K562 (cell line): ENCODE measurements at regions not wholly inside any gene's neighbourhood (a gene's known extent, or its start where the extent isn't known, plus 50 kb on each side); places are given as distances from the start of the nearest gene placed in this dataset.

Experiments used
- ATAC-seq: fragments of 200-7000 bp; cut with Tn5 transposase; 3 replicates; pipeline ENCODE4 v1.9.1; 2020; ENCODE audit warnings: moderate library complexity
- BruUV-seq: library from RNA; stranded (reverse); fragments of 400-500 nt; replicated peaks from 2 replicates; lab custom pipeline; 2021; lab: Mats Ljungman, UMichigan
- CTCF ChIA-PET: fragments of 300-600 bp; formaldehyde crosslinking; extraction: SDS; loops from one replicate; lab custom pipeline; 2021; ENCODE audit warnings: low intra/inter-chr PET ratio; lab: Yijun Ruan, JAX
- POLR2A ChIA-PET: fragments of 300-600, 350-650 bp; sonication (Branson Sonifier 250); formaldehyde crosslinking; extraction: SDS; loops from one replicate; lab custom pipeline; 2021; ENCODE audit warnings: antibody characterized with exemption, inconsistent platforms; lab: Yijun Ruan, JAX
- DNase-seq, 4 experiments: peaks; one replicate each; pipeline versions ENCODE4 v3.0.0 to v3.0.0-alpha.2; 2011 to 2018; ENCODE audit warnings: low spot score in 3 of 4, mixed read lengths in 3 of 4; ENCODE audit errors: extremely low read depth in 1 of 4
- FAIRE-seq: peaks from 2 replicates; lab custom pipeline; 2011; peaks lifted over from hg19 to GRCh38; lab: Jason Lieb, UNC
- H2AFZ ChIP-seq: 2 replicates; pipeline ENCODE4 v1.6.0; 2011; ENCODE audit warnings: low read depth, low read length, control low read depth, inconsistent platforms
- H3K27ac ChIP-seq: fragments of 200-600 bp; 3 replicates; pipeline ENCODE4 v1.8.0; 2011; ENCODE audit warnings: low read depth, mild to moderate bottlenecking, control low read depth, inconsistent platforms, low read length, moderate library complexity, mixed read lengths; ENCODE audit errors: extremely low read depth
- H3K27me3 ChIP-seq, 2 experiments: fragments of 300-600 bp in 1 of 2; 2 replicates in 1 of 2; 3 replicates in 1 of 2; pipeline versions ENCODE4 v1.6.0 to v1.8.0; 2011; ENCODE audit warnings: inconsistent platforms in 2 of 2, low read length in 2 of 2, mild to moderate bottlenecking in 1 of 2, mixed read lengths in 1 of 2, moderate library complexity in 1 of 2; ENCODE audit not compliant: control insufficient read depth in 2 of 2, insufficient read depth in 2 of 2
- H3K36me3 ChIP-seq: fragments of 300-600 bp; 3 replicates; pipeline ENCODE4 v1.8.0; 2011; ENCODE audit warnings: mild to moderate bottlenecking, low read length, inconsistent platforms; ENCODE audit not compliant: control insufficient read depth, insufficient read depth
- H3K4me1 ChIP-seq, 2 experiments: fragments of 200-600 bp in 1 of 2; replicated peaks in 1 of 2; 2 replicates in 1 of 2; 3 replicates in 1 of 2; pipeline versions ENCODE4 v1.5.1 to v1.8.0; 2011; ENCODE audit warnings: inconsistent platforms in 2 of 2, low read length in 2 of 2, mild to moderate bottlenecking in 1 of 2, mixed read lengths in 1 of 2, moderate library complexity in 1 of 2; ENCODE audit not compliant: control insufficient read depth in 2 of 2, insufficient read depth in 2 of 2
- H3K4me2 ChIP-seq: 2 replicates; pipeline ENCODE4 v1.6.1; 2011; ENCODE audit warnings: low read length, control low read depth, inconsistent platforms, mixed read lengths; ENCODE audit not compliant: insufficient read depth
- H3K4me3 ChIP-seq: fragments of 200-600 bp; sonication (generic), shearing (Covaris generic); 2 replicates; pipeline ENCODE4 v1.5.1; 2016; ENCODE audit warnings: control low read depth, inconsistent platforms
- H3K79me2 ChIP-seq: fragments of 200-600 bp; 3 replicates; pipeline ENCODE4 v1.8.0; 2011; ENCODE audit warnings: low read length, inconsistent platforms; ENCODE audit not compliant: control insufficient read depth, insufficient read depth
- H3K9ac ChIP-seq, 2 experiments: 2 replicates each; pipeline versions ENCODE4 v1.6.0 to v1.6.1; 2011; ENCODE audit warnings: low read depth in 2 of 2, low read length in 2 of 2, control low read depth in 1 of 2, inconsistent platforms in 1 of 2, mild to moderate bottlenecking in 1 of 2, mixed read lengths in 1 of 2; ENCODE audit not compliant: insufficient read depth in 1 of 2
- H3K9me1 ChIP-seq: one replicate; pipeline ENCODE4 v1.6.0; 2011; ENCODE audit warnings: inconsistent platforms, mild to moderate bottlenecking, low read length, moderate library complexity; ENCODE audit not compliant: control insufficient read depth, insufficient read depth
- H3K9me3 ChIP-seq: replicated peaks from 2 replicates; pipeline ENCODE4 v1.5.1; 2011; ENCODE audit warnings: low read depth, low read length, inconsistent platforms; ENCODE audit not compliant: control insufficient read depth, insufficient read depth
- H4K20me1 ChIP-seq: replicated peaks from 2 replicates; pipeline ENCODE4 v1.6.1; 2011; ENCODE audit warnings: low read length, inconsistent platforms, mixed read lengths; ENCODE audit not compliant: control insufficient read depth, insufficient read depth
- BCL6 ChIP-seq: fragments of 250-450 bp; sonication (Bioruptor Pico); IDR thresholded peaks from 2 replicates; pipeline ENCODE4 v1.4.0; 2020
- BDP1 ChIP-seq: IDR thresholded peaks from 3 replicates; pipeline ENCODE4 v1.6.1; 2011; ENCODE audit not compliant: insufficient read length, insufficient read depth
- CBFA2T3 ChIP-seq: fragments of 450-650 bp; IDR thresholded peaks from 2 replicates; pipeline ENCODE4 v1.6.1; 2017
- CTCF ChIP-seq, 3 experiments: IDR thresholded peaks in 2 of 3; conservative IDR thresholded peaks in 1 of 3; 2 replicates each; pipeline ENCODE4 v1.5.1; 2011 to 2012; ENCODE audit warnings: low read length in 3 of 3, mild to moderate bottlenecking in 3 of 3, control low read depth in 2 of 3, improper control_type of control experiment in 1 of 3, inconsistent platforms in 1 of 3, low read depth in 1 of 3, mixed read lengths in 1 of 3, moderate library complexity in 1 of 3; ENCODE audit not compliant: insufficient read depth in 2 of 3
- HLTF ChIP-seq: fragments of 450-650 bp; IDR thresholded peaks from 2 replicates; pipeline ENCODE4 v1.6.1; 2016
- HNRNPLL ChIP-seq: fragments of 200-400 bp; formaldehyde crosslinking; IDR thresholded peaks from 2 replicates; pipeline ENCODE4 v1.6.1; 2017; ENCODE audit warnings: low read length, low read depth, mild to moderate bottlenecking; ENCODE audit not compliant: poor library complexity, severe bottlenecking
- KLF10 ChIP-seq: fragments of 250-450 bp; sonication (Bioruptor Pico); IDR thresholded peaks from 2 replicates; pipeline ENCODE4 v1.6.1; 2021; ENCODE audit warnings: matching md5 sums
- RAD51 ChIP-seq: fragments of 450-650 bp; IDR thresholded peaks from 2 replicates; pipeline ENCODE4 v1.7.1; 2016; ENCODE audit warnings: low read depth, mild to moderate bottlenecking, borderline replicate concordance
- RHOXF2B ChIP-seq: fragments of 250-450 bp; sonication (Bioruptor Pico); conservative IDR thresholded peaks from 2 replicates; pipeline ENCODE4 v1.5.1; 2021
- ZBTB8A ChIP-seq: fragments of 450-650 bp; IDR thresholded peaks from 2 replicates; pipeline ENCODE4 v1.6.1; 2018; ENCODE audit warnings: mild to moderate bottlenecking, moderate library complexity; ENCODE audit not compliant: partially characterized antibody
- WGBS: fragments of 100-300 bp; shearing (Covaris generic); methylation state at CpG from one replicate; pipeline ENCODE4 v1.1.6; 2016; ENCODE audit warnings: low coverage, mixed read lengths; ENCODE audit not compliant: insufficient coverage; ENCODE audit errors: missing lambda C conversion rate; 5-methylcytosine and 5-hydroxymethylcytosine counted together
- in situ Hi-C: fragments of 300-500 bp; cut with MboI; formaldehyde crosslinking; loops from 4 replicates; pipeline ENCODE4 v1.15.0; 2018; ENCODE audit warnings: inconsistent platforms, mixed read lengths
- intact Hi-C: fragments of 100-400 bp; cut with micrococcal nuclease; formaldehyde crosslinking; loops from 2 replicates; pipeline ENCODE4 v1.14.2; 2022
- TF ChIP-seq, protein P1 (sequence below): fragments of 450-650 bp; formaldehyde crosslinking; IDR thresholded peaks from 2 replicates; pipeline ENCODE4 v1.4.0; 2022; ENCODE audit warnings: missing genetic modification characterization
- TF ChIP-seq, protein P2 (sequence below): fragments of 250-450 bp; sonication (Bioruptor Pico); IDR thresholded peaks from 2 replicates; pipeline ENCODE4 v1.5.0; 2022; ENCODE audit warnings: mild to moderate bottlenecking
- TF ChIP-seq, protein P3 (sequence below): fragments of 250-450 bp; sonication (Bioruptor Pico); IDR thresholded peaks from 2 replicates; pipeline ENCODE4 v1.5.1; 2021; ENCODE audit warnings: mild to moderate bottlenecking

GRCh38 chr1:17904290-17904689 is 149.2 kb downstream of the ACTL8 start:
- ATAC-seq (no peak), DNase-seq (no peak), FAIRE-seq (no peak)
- Histone ChIP-seq H3K4me1 (no peaks in the 10 kb centered on the region), H3K36me3 (no peaks in the 10 kb centered on the region), H3K79me2 (no peaks in the 10 kb centered on the region), H3K4me2 (no peak overlapping the region), H3K9me1 (no peaks in the 10 kb centered on the region), H3K27ac (no peak overlapping the region), H4K20me1 (no peaks in the 10 kb centered on the region), H3K4me3 (no peak overlapping the region), H3K9ac (no peak overlapping the region), H3K27me3 (no peaks in the 10 kb centered on the region), H2AFZ (no peak overlapping the region), H3K9me3 (no peaks in the 10 kb centered on the region)
- no peak for TF ChIP-seq CBFA2T3
- TF ChIP-seq BDP1, result no peak
- no peak for TF ChIP-seq HLTF
- TF ChIP-seq KLF10 (CRISPR knock-in tag), result no peak
- TF ChIP-seq, protein P1, sequence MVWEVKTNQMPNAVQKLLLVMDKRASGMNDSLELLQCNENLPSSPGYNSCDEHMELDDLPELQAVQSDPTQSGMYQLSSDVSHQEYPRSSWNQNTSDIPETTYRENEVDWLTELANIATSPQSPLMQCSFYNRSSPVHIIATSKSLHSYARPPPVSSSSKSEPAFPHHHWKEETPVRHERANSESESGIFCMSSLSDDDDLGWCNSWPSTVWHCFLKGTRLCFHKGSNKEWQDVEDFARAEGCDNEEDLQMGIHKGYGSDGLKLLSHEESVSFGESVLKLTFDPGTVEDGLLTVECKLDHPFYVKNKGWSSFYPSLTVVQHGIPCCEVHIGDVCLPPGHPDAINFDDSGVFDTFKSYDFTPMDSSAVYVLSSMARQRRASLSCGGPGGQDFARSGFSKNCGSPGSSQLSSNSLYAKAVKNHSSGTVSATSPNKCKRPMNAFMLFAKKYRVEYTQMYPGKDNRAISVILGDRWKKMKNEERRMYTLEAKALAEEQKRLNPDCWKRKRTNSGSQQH, result no peak
- TF ChIP-seq CTCF (IDR thresholded peaks at IDR 0.05 in 2 of 3, conservative IDR thresholded peaks at IDR 0.05 in 1 of 3; ENCODE audit: insufficient read depth in 2 of 3, low read depth in 1 of 3, low read length in 3 of 3), result no peak
- no peak for TF ChIP-seq RHOXF2B
- TF ChIP-seq HNRNPLL, result no peak
- no peak for TF ChIP-seq RAD51
- TF ChIP-seq, protein P2, sequence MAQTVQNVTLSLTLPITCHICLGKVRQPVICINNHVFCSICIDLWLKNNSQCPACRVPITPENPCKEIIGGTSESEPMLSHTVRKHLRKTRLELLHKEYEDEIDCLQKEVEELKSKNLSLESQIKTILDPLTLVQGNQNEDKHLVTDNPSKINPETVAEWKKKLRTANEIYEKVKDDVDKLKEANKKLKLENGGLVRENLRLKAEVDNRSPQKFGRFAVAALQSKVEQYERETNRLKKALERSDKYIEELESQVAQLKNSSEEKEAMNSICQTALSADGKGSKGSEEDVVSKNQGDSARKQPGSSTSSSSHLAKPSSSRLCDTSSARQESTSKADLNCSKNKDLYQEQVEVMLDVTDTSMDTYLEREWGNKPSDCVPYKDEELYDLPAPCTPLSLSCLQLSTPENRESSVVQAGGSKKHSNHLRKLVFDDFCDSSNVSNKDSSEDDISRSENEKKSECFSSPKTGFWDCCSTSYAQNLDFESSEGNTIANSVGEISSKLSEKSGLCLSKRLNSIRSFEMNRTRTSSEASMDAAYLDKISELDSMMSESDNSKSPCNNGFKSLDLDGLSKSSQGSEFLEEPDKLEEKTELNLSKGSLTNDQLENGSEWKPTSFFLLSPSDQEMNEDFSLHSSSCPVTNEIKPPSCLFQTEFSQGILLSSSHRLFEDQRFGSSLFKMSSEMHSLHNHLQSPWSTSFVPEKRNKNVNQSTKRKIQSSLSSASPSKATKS (CRISPR knock-in tag), result no peak
- TF ChIP-seq, protein P3, sequence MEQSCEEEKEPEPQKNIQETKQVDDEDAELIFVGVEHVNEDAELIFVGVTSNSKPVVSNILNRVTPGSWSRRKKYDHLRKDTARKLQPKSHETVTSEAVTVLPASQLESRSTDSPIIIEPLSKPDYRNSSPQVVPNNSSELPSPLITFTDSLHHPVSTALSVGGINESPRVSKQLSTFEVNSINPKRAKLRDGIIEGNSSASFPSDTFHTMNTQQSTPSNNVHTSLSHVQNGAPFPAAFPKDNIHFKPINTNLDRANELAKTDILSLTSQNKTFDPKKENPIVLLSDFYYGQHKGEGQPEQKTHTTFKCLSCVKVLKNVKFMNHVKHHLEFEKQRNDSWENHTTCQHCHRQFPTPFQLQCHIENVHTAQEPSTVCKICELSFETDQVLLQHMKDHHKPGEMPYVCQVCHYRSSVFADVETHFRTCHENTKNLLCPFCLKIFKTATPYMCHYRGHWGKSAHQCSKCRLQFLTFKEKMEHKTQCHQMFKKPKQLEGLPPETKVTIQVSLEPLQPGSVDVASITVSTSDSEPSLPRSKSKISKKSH (CRISPR knock-in tag), result no peak
- no peak for TF ChIP-seq BCL6
- no peak for TF ChIP-seq ZBTB8A
- intact Hi-C loops (no loop called here), in situ Hi-C loops (no loop called here)
- CTCF ChIA-PET, result no interaction called here
- 0% methylated on average over 5 of the region's 5 CpGs for WGBS
- POLR2A ChIA-PET, result interaction anchor here (0.6 to 0.7 kb wide), 2 partner anchors 10 to 12 kb away, joined by 3 read pairs; no protein-coding TSS in a partner anchor
- BruUV-seq, result no TSS peak
